HG02885 (cell line): ENCODE measurements at regions not wholly inside any gene's neighbourhood (a gene's known extent, or its start where the extent isn't known, plus 50 kb on each side); places are given as distances from the start of the nearest gene placed in this dataset.
"Not testable (repeated sequence)": the region's sequence is repeated elsewhere in the genome, so short reads cannot be mapped to it uniquely, and the experiment has no call there.

ENCODE experiments used
- ATAC-seq: cut with Tn5 transposase; IDR thresholded peaks from one replicate; pipeline ENCODE4 v1.9.1; 2021; ENCODE audit warnings: mild to moderate bottlenecking; ENCODE audit not compliant: unreplicated experiment, poor library complexity

DNA sequence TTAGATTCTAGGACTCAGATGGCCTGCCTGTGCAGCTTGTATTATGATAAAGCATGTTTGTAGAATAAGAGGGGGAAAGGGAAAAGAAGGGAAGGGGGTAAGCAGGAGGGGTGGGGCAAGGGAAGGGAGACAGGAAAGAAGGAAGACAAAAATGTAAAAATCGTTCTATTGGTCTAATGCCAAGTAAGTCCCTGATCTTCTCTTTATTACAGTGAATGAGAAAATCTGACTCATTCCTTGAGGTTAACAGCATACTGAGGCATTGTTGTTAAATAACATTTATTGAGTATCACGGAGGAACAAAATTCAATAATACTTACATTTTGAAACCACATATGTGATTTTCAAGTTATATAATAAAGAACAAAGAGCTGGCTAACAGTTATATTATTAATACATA lies 1534.7 kb downstream of the OLFM4 start:
- no peak for ATAC-seq

DNA sequence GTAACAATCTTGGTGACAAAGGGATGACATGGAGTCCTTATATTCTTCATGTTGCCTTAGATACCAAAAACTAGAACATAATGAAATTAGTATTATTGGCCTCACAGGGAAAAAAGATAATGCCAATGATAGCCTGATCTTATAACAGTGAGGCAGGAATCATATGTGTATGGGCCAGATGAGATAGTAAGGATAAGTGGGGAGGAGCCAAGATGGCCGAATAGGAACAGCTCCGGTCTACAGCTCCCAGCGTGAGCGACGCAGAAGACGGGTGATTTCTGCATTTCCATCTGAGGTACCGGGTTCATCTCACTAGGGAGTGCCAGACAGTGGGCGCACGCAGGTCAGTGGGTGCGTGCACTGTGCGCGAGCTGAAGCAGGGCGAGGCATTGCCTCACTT lies 1543.4 kb downstream of the OLFM4 start:
- ATAC-seq = not testable (repeated sequence)

DNA sequence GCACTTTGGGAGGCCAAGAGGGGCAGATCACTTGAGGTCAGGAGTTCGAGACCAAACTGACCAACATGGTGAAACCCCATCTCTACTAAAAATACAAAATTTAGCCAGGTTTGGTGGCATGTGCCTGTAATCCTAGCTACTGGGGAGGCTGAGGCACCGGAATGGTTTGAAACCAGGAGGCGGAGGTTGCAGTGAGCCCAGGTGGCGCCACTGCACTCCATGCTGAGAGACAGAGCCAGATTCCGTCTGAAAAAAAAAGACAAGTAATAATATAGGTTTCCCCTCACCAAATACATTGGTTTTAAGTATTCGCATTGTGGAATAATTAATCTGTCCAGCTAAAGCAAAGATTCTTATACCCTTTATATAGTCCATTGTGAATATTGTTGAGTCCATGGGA lies 1544.6 kb downstream of the OLFM4 start:
- no peak for ATAC-seq

DNA sequence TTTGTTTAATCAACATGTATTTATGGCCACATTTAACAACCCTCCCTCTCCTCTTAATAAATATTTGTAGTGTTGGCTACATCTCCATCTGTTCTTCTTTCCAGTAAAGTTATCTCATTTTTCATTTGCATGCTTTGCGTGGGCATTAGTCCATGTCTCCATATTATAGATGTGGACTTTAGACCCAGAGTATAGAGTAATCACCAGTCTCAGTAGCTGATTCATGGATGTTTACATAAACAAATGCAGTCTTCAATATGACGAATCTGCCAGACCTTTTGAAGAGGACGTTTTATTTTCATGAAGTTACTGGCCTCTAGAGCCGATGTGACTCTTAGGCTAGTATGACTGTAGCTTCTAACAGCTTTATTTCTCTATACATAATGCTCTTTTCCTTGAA lies 1546.2 kb downstream of the OLFM4 start:
- ATAC-seq = no peak

DNA sequence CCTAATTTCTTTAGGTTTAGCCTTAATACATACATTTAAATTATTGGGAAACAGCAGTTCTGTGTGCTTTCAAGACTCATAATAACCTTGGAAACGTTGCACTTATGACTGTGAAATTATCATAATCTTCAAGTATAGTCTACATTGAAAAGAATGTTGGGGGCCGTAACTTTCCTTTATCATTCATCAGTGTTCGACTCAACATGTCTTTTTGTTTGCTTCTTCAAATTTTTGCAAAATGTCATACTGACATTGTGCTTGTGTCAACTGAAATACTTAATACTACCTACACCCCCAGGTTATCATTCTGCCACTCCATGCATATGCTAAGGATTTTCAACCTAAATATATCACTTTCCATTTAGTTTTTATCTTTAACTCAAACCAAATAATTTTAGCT lies 1562.9 kb downstream of the OLFM4 start:
- no peak for ATAC-seq

DNA sequence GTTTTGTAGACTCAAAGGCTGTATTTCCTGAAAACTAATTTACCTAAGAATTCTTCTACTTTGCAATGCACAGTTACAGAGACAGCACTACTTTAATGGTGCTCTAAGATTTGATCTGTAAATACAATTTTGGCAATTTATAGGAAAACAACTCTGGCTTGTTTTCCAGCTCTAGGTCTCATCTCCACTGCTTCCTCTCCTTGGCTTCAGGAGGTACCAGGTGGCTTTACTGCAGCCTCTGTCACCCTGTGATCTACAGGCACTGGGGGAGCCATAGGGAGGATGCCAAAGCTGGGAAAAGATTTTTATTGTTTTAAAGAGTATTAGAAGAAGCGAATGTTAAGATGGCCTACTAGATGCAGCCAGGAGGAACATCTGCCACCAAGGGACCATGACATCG lies 1563.6 kb downstream of the OLFM4 start:
- ATAC-seq = no peak

DNA sequence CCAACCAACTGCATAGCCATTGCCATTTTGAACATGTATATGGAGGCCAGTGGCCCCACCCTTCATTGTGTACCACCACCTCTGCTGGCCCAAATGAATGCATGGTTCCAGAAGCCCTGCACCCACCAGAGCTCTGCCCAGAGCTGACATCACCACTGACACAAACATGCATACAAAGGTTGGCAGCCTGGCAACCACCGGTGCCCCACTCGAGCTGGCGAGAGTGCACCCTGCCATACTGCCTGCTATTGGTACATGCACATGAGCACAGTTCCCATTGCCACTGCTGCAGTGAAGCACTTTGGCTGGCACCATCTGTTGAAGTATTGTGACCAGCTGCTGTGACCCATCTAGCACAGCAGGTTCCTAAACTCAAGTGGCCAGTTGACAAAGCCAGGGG lies 1564.9 kb downstream of the OLFM4 start:
- ATAC-seq = no peak

DNA sequence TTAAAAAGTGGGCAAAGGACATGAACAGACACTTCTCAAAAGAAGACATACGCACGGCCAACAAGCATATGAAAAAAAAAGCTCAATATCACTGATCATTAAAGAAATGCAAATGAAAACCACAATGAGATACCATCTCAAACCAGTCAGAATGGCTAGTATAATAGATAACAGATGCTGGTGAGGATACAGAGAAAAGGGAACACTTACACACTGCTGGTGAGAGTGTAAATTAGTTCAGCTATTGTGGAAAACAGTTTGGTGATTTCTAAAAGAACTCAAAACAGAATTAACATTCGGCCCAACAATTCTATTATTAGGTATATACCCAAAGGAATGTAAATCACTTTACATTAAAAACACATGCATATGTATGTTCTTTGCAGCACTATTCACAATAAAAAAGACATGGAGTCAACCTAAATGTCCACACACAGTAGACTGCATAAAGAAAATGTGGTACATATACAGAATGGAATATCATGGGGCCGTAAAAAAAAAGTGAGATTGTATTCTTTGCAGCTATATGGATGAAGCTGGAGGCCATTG lies 1569.0 kb downstream of the OLFM4 start:
- no peak for ATAC-seq

DNA sequence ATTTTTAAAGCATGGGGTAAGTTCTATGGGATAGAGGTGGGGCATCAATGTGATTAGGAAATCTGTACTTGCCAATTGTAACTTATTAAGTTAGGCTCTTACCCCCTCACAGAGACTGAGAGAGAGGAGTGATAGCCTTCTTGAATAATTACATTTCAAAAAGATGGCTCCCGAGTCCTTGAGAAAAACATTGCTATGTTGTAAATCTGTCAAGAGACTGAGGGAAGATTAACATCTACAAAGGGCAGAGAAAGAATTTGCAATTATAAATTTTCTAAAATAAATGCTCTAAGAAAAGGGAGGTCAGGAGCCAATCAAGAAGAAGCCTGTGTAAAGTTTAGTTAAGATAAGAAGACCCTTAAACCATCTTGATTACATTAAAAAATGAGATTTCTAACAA lies 1570.8 kb downstream of the OLFM4 start:
- no peak for ATAC-seq

DNA sequence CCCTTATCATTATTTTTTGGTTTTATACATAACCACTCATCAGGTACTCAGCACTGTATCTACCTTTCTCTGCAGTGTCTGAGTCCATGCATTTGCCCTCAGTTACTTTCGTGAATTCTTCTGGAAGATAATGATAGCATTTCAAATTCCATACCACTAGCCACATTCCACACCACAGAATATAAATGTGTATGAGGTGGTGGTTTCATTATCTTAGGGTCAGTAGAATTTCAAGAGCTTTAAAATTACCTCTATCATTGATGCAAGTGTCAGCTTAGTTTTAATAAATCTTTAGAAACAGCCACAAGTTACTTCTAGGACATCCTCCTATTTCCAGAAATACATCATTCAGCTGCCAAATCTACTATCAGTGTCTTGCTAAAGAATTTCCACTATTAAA lies 1578.3 kb downstream of the OLFM4 start:
- no peak for ATAC-seq

DNA sequence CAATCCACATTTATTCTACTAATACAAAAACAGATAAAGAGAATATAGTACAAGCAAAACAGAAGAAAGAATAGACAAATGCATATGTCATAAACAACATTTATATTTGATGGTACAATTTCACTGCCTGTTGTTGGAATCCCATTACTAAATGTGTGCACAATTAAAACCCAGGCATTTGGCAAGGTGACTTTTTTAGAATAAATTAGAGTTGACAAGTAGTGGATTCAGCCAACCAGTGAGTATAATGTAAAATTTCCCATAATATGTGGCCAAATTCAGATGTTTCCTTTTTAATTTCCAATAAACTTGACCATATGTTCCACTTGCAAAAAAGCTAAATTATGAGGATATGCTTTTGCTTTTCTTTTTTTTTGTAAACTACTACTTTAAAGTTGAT lies 1578.8 kb downstream of the OLFM4 start:
- no peak for ATAC-seq

DNA sequence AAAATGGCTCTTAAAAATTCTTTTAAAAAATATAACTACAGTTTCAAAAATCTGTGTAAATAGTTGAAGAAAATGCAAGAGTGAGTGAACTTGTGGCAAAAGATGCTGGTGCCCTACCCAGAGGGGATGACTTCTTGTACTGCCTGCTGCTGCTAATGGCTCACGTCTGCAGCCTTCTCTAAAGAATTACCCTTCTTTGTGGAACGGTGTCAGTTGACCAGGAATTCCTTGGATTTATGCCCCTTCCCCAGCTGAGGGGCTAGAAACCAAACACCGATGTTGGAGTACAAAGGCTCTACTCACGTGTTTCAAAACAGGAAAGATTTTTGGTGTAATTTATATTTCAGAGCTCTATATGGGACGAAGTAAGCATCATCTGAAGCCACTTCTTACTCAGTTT lies 1582.8 kb downstream of the OLFM4 start:
- no peak for ATAC-seq

DNA sequence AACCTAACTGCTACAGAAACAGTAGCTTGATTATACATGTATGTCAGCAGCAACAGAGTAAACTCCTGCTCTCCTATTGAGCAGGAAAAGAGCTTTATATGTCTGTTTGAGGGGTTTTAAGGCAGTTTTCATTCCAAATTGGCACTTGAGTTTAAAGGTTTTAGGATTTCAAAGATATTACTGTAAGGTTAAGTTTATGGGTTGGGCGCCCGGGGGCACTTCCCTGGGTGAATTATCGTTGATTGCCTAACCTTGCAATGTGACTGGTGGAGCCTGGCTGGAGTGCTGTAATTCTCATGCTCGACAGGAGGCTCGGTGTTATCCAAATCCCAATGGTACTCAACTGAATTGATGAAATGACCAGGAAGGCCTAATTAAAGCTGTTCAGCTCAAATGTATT lies 1586.1 kb downstream of the OLFM4 start:
- no peak for ATAC-seq

DNA sequence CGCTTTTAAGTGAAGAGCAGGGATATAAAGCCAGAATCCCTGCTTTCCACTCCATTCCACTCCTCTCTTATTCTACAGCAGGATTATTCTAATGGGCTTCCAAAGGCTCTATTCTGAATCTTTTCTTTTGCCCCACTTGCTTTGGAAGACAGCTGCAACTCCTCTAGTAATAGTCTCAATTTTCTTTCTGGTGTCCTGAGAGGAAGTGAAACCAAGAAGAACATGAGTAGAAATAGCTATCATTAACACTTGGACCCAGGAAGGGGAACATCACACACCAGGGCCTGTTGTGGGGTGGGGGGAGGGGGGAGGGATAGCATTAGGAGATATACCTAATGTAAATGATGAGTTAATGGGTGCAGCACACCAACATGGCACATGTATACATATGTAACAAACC lies 1597.9 kb downstream of the OLFM4 start:
- not testable (repeated sequence) for ATAC-seq

DNA sequence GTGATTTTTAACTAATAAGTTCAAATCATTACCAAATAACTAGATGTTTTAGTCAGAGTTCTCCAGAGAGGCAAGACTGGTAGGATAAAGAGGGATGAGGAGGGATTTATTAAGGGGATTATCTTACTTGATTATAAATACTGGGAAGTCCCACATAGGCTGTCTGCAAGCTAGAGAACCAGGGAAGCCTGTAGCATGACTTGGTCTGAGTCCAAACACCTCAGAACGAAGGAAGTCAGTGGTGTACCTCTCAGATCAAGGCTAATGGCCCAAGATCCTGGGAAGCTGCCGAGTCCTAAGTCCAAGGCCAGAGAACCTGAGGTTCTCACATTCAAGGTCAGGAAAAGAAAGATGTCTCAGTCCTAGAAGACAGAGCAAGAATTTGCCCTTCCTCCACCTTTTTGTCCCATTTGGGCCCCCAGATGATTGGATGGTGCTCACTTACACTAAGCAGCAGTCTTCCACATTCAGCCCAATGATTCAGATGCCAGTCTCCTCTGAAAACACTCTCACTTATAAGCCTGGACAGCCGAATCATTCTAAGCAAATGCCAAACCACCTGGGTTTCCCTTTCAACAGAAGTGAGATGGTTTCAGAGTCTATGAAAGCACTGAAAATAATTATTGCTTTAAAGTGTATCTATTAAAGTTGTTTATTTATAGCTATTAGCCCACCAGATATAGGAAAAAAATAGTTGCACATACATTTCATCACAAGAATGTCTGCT lies 1599.2 kb downstream of the OLFM4 start:
- no peak for ATAC-seq

DNA sequence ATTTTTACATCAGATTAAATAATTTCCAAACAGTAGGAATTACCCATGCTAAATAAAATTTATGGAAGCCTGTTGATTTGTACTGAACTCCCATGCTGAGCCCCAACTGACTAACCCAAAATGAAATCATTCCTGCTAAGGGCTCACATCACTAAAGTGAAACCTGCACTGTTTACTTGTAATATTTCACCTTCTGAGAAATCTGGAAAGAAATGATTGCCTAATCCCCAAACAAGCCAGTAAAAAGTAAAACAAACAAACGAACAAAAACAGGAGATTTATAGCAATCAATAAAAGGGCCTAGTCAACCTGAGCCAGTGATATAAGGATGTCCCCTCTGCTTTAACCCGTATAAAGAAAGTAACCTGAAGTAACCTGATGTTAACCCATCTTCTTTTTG lies 1599.8 kb downstream of the OLFM4 start:
- ATAC-seq = no peak

DNA sequence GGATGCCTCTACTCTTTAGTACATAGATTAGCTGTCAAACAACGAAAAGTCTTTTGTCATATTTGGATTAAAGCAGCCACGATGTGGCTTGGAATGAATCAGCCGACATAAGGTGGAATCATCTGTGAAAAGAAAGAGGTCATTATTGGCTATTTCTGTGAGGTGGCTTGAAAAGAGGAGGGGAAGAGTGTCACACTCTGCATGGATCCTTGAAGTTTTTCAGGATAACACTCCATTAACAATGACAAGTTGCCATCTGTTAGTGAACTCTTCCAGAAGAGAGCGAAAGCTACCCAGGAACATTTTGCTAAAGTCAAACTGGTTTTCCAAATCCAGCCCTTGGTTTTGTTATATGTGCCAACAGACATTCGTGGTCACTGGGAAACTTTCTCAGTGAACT lies 1604.8 kb downstream of the OLFM4 start:
- ATAC-seq = no peak

DNA sequence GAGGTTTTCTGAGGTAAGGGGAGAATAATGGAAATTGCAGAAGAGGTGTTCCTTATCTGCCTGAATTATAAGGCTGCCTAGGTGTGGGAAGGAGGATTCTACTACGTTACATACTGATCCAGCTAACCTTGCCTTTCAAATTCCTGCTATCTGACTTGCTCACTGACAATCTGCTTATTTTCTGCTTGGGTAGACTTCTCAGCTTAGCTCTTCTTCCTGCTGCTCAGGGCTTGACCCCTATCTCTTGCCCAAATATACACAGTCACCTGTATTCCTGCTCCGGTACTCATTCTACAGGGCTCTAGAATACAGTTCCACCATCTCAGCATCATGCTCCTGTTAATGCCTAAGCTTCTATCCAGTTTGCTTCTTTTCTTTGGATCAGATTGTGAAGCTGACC lies 1607.6 kb downstream of the OLFM4 start:
- no peak for ATAC-seq

DNA sequence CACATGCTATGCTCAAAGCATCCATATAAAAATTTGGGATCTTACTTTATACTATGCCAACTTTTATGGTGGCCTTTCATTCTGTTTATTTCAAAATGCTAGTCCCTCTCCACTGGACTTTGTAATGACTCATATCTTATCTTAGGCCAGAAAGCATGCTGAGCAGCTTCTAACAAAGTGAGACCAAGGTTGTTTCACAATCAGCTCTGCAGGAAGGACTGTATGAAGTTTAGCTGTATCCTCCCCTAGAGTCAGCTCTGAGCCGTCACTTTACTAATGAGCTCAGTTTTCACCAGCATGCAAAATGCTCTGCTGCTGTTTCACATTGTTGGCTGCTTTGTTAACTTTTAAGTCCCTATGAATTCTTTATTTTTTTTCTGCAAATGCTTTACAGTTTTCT lies 1608.8 kb downstream of the OLFM4 start:
- no peak for ATAC-seq

DNA sequence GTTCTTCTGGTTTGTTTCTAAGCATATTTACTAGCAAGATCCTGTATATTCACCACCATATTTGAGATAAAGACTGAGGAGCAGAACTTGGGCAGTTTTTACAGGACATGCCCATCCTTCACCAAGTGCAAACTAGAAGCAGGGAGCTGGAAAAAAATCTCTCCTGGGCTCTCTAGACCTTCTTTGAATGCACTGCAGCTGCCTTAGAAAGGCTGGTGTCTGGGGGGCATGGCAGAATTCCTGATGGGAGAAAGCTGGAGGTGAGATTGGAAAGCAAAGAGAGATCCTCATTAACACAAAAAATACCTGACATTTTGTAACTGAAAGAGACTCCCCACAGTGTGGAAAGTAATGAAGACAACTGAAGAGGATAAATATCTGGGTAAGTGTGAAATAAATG lies 1612.1 kb downstream of the OLFM4 start:
- no peak for ATAC-seq

DNA sequence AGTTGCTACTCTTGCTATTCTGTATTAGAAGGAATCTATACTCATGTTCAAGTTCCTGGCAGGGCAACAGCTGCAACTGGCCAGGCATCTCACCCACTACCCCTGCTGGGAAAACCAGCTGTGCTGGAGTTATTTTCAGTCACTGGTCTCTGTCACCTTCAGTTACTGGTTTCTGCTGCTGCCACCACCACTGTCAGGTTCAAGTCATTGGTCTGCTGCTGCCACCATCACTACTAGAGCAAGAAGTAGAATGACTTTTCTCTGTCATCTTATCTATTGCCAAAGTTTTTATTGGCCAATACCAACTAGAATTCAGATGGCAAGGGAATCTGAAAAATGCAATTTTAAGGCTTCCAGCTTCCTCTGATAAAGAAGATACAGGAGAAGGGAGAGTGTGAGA lies 1615.2 kb downstream of the OLFM4 start:
- ATAC-seq = no peak

DNA sequence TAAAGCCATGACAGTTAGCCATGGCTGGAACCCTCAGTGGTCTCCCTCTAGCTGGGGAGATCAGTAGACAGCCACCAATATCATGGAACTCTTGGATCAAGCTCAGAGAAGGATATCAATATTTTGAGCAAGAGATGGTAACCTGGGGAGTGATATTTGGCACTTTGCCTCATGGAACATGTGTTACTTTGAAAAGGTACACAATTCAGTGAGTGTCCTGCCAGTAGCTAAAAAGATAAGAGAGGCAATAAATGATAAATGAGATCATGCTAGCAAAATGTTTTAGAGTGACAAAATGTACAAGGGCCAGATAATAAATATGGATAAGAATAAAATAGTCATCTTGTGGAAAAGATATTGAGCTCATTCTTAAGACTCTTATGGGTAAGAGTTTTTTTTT lies 1618.7 kb downstream of the OLFM4 start:
- no peak for ATAC-seq

DNA sequence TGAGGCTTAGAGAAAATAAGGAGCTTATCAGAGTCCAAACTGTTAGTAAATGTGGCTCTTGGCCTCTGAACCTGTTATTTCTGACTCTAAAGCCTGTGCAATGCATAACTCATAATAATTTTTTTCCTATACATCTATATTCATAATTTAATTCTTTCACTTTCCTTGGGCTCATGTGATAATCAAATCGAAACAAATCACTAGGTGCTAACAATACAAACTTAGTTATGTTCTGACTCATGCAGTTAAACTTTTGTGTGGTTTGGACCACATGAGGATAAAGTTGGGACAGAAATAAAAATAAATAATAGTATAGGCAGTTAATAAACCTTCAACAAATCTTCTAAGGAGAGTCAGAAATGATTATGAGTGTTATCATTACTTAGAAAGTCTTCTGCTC lies 1629.0 kb downstream of the OLFM4 start:
- no peak for ATAC-seq
